Astrocyte (in vitro differentiated cells and primary cell): ENCODE measurements at regions not wholly inside any gene's neighbourhood (a gene's known extent, or its start where the extent isn't known, plus 50 kb on each side); places are given as distances from the start of the nearest gene placed in this dataset.

Experiments
- DNase-seq: peaks from one replicate; pipeline ENCODE4 v3.0.0-alpha.2; 2010; ENCODE audit warnings: low read depth
- FAIRE-seq: peaks from 2 replicates; lab custom pipeline; 2011; peaks lifted over from hg19 to GRCh38; lab: Jason Lieb, UNC
- H2AFZ ChIP-seq: 2 replicates; pipeline ENCODE4 v1.6.0; 2012; ENCODE audit warnings: low read depth, low read length, inconsistent platforms
- H3K27ac ChIP-seq: 2 replicates; pipeline ENCODE4 v1.5.1; 2011; ENCODE audit warnings: low read depth, low read length, inconsistent platforms
- H3K27me3 ChIP-seq: 2 replicates; pipeline ENCODE4 v1.6.0; 2011; ENCODE audit warnings: low read length, inconsistent platforms; ENCODE audit not compliant: insufficient read depth
- H3K36me3 ChIP-seq: 2 replicates; pipeline ENCODE4 v1.5.1; 2011; ENCODE audit warnings: low read length, inconsistent platforms; ENCODE audit not compliant: insufficient read depth
- H3K4me1 ChIP-seq: 2 replicates; pipeline ENCODE4 v1.5.1; 2011; ENCODE audit warnings: low read length, inconsistent platforms; ENCODE audit not compliant: insufficient read depth
- H3K4me2 ChIP-seq: 2 replicates; pipeline ENCODE4 v1.6.0; 2012; ENCODE audit warnings: low read length, inconsistent platforms
- H3K4me3 ChIP-seq: 2 replicates; pipeline ENCODE4 v1.5.1; 2011; ENCODE audit warnings: low read depth, mild to moderate bottlenecking, low read length, inconsistent platforms; ENCODE audit not compliant: insufficient read depth
- H3K79me2 ChIP-seq: 2 replicates; pipeline ENCODE4 v1.6.0; 2012; ENCODE audit warnings: mild to moderate bottlenecking, low read length, inconsistent platforms; ENCODE audit not compliant: insufficient read depth
- H3K9ac ChIP-seq: 2 replicates; pipeline ENCODE4 v1.6.0; 2012; ENCODE audit warnings: mild to moderate bottlenecking, low read length, inconsistent platforms
- H3K9me3 ChIP-seq: 2 replicates; pipeline ENCODE4 v1.5.1; 2012; ENCODE audit warnings: low read depth, mild to moderate bottlenecking, low read length, inconsistent platforms; ENCODE audit not compliant: insufficient read depth
- H4K20me1 ChIP-seq: 2 replicates; pipeline ENCODE4 v1.6.0; 2012; ENCODE audit warnings: low read length, inconsistent platforms; ENCODE audit not compliant: insufficient read depth
- H3K27ac Mint-ChIP-seq: one replicate; pipeline ENCODE4 v1.8.0; 2021; ENCODE audit warnings: mild to moderate bottlenecking, mixed read lengths; ENCODE audit not compliant: unreplicated experiment
- H3K27me3 Mint-ChIP-seq: one replicate; pipeline ENCODE4 v1.8.0; 2021; ENCODE audit warnings: low read depth, mixed read lengths; ENCODE audit not compliant: unreplicated experiment
- H3K36me3 Mint-ChIP-seq: one replicate; pipeline ENCODE4 v1.8.0; 2021; ENCODE audit warnings: low read depth, mixed read lengths; ENCODE audit not compliant: unreplicated experiment
- H3K4me1 Mint-ChIP-seq: one replicate; pipeline ENCODE4 v1.8.0; 2021; ENCODE audit warnings: low read depth, mixed read lengths; ENCODE audit not compliant: unreplicated experiment
- H3K4me3 Mint-ChIP-seq: one replicate; pipeline ENCODE4 v1.8.0; 2021; ENCODE audit warnings: mild to moderate bottlenecking, moderate library complexity, mixed read lengths; ENCODE audit not compliant: unreplicated experiment
- H3K9me3 Mint-ChIP-seq: one replicate; pipeline ENCODE4 v1.8.0; 2021; ENCODE audit warnings: mild to moderate bottlenecking, mixed read lengths; ENCODE audit not compliant: unreplicated experiment
- CTCF ChIP-seq: IDR thresholded peaks from 2 replicates; pipeline ENCODE4 v1.5.1; 2011; ENCODE audit warnings: low read depth, mild to moderate bottlenecking, inconsistent platforms, low read length, moderate library complexity; ENCODE audit not compliant: insufficient read depth
- EZH2 ChIP-seq: IDR thresholded peaks from 2 replicates; pipeline ENCODE4 v1.6.1; 2012; ENCODE audit warnings: mild to moderate bottlenecking, low read length, inconsistent platforms; ENCODE audit not compliant: insufficient read depth

GRCh38 chr4:162272215-162272614, 108.4 kb upstream of the FSTL5 start:
- DNase-seq: no peak
- no peak overlapping the region for H3K4me3 ChIP-seq
- Mint-ChIP-seq H3K4me3 (no peak overlapping the region), H3K36me3 (no peaks in the 10 kb centered on the region), H3K27ac (no peak overlapping the region), H3K9me3 (no peaks in the 10 kb centered on the region), H3K4me1 (no peaks in the 10 kb centered on the region), H3K27me3 (no peaks in the 10 kb centered on the region)
- H3K9ac ChIP-seq: no peak overlapping the region
- TF ChIP-seq EZH2 (no peak), CTCF (no peak)
- H2AFZ ChIP-seq: no peak overlapping the region
- H3K27me3 ChIP-seq: no peaks in the 10 kb centered on the region
- H3K9me3 ChIP-seq: no peaks in the 10 kb centered on the region
- H3K4me2 ChIP-seq: no peak overlapping the region
- H3K27ac ChIP-seq: no peak overlapping the region
- no peaks in the 10 kb centered on the region for H3K79me2 ChIP-seq
- no peaks in the 10 kb centered on the region for H3K36me3 ChIP-seq
- H4K20me1 ChIP-seq: no peaks in the 10 kb centered on the region
- no peak for FAIRE-seq
- H3K4me1 ChIP-seq: no peaks in the 10 kb centered on the region

DNA sequence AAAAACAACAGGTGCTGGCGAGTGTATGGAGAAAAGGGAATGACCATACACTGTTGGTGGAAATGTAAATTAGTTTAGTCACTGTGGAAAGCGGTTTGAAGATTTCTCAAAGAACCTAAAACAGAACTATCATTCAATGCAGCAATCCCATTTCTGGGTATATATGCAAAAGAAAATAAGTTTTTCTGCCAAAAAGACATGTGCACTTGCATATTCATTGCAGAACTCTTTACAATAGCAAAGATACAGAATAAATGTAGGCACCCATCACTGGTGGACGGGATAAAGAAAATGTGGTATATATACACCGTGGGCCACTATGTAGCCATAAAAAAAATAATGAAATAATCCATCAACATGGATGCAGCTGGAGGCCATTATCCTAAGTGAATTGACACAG, 105.1 kb upstream of the FSTL5 start:
- Mint-ChIP-seq H3K27ac (no peak overlapping the region), H3K36me3 (no peaks in the 10 kb centered on the region), H3K9me3 (peaks cover 7% of the 10 kb centered on the region), H3K4me3 (no peak overlapping the region), H3K4me1 (no peaks in the 10 kb centered on the region), H3K27me3 (no peaks in the 10 kb centered on the region)
- no peak for TF ChIP-seq EZH2
- no peak for TF ChIP-seq CTCF
- no peaks in the 10 kb centered on the region for H3K9me3 ChIP-seq
- no peak overlapping the region for H3K9ac ChIP-seq
- no peaks in the 10 kb centered on the region for H3K36me3 ChIP-seq
- no peak overlapping the region for H3K4me3 ChIP-seq
- H4K20me1 ChIP-seq: no peaks in the 10 kb centered on the region
- no peak overlapping the region for H3K27ac ChIP-seq
- no peaks in the 10 kb centered on the region for H3K79me2 ChIP-seq
- H3K4me2 ChIP-seq: no peak overlapping the region
- no peaks in the 10 kb centered on the region for H3K27me3 ChIP-seq
- DNase-seq (no peak), FAIRE-seq (no peak)
- H3K4me1 ChIP-seq: no peaks in the 10 kb centered on the region
- no peak overlapping the region for H2AFZ ChIP-seq

GRCh38 chr4:162265802-162266201, 102.0 kb upstream of the FSTL5 start:
- Mint-ChIP-seq H3K36me3 (no peaks in the 10 kb centered on the region), H3K9me3 (peaks cover 7% of the 10 kb centered on the region), H3K27ac (no peak overlapping the region), H3K4me1 (no peaks in the 10 kb centered on the region), H3K27me3 (no peaks in the 10 kb centered on the region), H3K4me3 (no peak overlapping the region)
- Histone ChIP-seq H3K4me3 (no peak overlapping the region), H4K20me1 (no peaks in the 10 kb centered on the region), H3K27me3 (no peaks in the 10 kb centered on the region), H3K79me2 (no peaks in the 10 kb centered on the region), H3K4me1 (no peaks in the 10 kb centered on the region), H3K9me3 (no peaks in the 10 kb centered on the region), H2AFZ (no peak overlapping the region), H3K27ac (no peak overlapping the region), H3K36me3 (no peaks in the 10 kb centered on the region), H3K4me2 (no peak overlapping the region), H3K9ac (no peak overlapping the region)
- TF ChIP-seq CTCF (no peak), EZH2 (no peak)
- DNase-seq: no peak
- FAIRE-seq: no peak
